ENCODE measurements at regions not wholly inside any gene's neighbourhood (a gene's known extent, or its start where the extent isn't known, plus 50 kb on each side); places are given as distances from the start of the nearest gene placed in this dataset.

DNA sequence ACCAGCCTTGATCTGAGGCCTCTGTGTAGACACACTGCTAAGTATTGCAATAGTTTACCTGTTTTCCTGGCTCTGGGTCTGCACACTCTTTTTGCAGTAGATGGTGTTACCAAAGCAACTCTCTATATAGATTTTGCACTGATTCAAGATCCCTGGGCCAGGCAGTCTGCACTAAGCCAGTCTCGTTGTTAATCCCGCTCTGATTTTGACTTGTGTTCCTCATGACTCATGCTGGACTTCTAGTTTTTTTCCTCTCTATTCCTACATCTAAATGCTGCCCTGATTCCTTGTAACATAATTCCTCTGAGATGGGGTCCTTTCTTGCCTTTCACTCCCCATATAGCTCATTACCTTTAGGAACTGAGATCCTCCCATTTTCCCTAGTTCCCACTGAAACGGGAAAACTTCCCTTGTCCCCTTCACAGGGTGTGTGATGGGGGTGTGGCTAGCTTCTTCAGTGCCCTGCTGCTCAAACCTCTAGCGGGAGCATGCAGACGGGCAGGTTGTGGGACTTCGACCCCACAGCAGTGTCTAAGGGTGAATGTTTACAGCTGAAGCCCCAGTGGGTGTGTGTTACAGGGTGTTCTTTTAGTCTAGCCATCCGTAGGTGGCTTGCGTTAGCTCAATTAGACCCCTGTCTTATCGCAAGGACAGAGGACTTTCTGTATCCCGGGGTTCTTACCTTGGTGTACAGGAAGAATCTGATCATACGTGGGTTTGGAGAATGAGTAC, 106.5 kb upstream of the RAB3GAP2 start:
- Histone ChIP-seq H3K27ac (ENCODE audit: low read length) (no peak overlapping the region), H3K27me3 (ENCODE audit: control insufficient read depth, insufficient read depth, low read length) (0 out of 2 replicates have a peak, but pooled peaks cover 3% of the 10 kb centered on the region), H3K4me1 (ENCODE audit: control insufficient read depth, insufficient read depth, low read length) (no peaks in the 10 kb centered on the region), H3K36me3 (ENCODE audit: control insufficient read depth, insufficient read depth, low read length) (no peaks in the 10 kb centered on the region), H3K4me3 (ENCODE audit: low read depth in 2 of 2, low read length in 2 of 2) (no peak overlapping the region), H3K9me3 (ENCODE audit: control insufficient read depth, insufficient read depth, low read depth, low read length) (no peaks in the 10 kb centered on the region)
- no peak for DNase-seq (ENCODE audit: low read depth, low spot score)
- ATAC-seq = no peak; the same call in 1 of the 2 replicates
- in situ Hi-C loops (cut with HindIII; ENCODE audit: low pct_unique_long_range_greater_than_20kb, low sequenced_read_pairs) (no loop called here), intact Hi-C loops (cut with micrococcal nuclease; ENCODE audit: unreplicated experiment) (no loop called here)
- TF ChIP-seq SIN3A (IDR thresholded peaks at IDR 0.05; ENCODE audit: borderline replicate concordance, insufficient read depth, low read depth, low read length) = no peak
- CTCF ChIA-PET = no interaction called here
- POLR2A ChIA-PET = no interaction called here
- BruUV-seq (replicated peaks) = no TSS peak

DNA sequence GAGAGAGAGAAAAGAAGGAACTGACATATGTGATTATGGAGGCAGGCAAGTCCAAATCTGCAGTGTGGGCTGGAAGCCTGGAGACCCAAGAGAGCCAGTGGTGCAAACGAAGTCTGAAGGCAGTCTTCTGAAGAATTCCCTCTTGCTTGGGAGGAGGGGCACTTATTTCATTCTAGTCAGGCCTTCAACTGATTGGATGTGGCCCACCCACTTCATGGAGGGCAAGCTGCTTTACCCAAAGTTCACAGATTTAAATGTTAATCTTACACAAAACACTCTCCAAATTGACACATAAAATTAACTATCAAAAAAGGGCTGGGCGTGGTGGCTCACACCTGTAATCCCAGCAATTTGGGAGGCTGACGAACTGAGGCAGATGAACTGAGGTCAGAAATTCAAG, 103.5 kb upstream of the RAB3GAP2 start:
- no peaks in the 10 kb centered on the region for H3K4me1 ChIP-seq (ENCODE audit: control insufficient read depth, insufficient read depth, low read length)
- no peaks in the 10 kb centered on the region for H3K36me3 ChIP-seq (ENCODE audit: control insufficient read depth, insufficient read depth, low read length)
- H3K9me3 ChIP-seq (ENCODE audit: control insufficient read depth, insufficient read depth, low read depth, low read length) = no peaks in the 10 kb centered on the region
- in situ Hi-C loops (cut with HindIII; ENCODE audit: low pct_unique_long_range_greater_than_20kb, low sequenced_read_pairs) = no loop called here
- H3K4me3 ChIP-seq (ENCODE audit: low read depth in 2 of 2, low read length in 2 of 2) = no peak overlapping the region
- TF ChIP-seq POLR2AphosphoS5 (IDR thresholded peaks at IDR 0.05; ENCODE audit: low read depth, low read length) = no peak
- no peak for TF ChIP-seq SIN3A (IDR thresholded peaks at IDR 0.05; ENCODE audit: borderline replicate concordance, insufficient read depth, low read depth, low read length)
- TF ChIP-seq, protein P1, sequence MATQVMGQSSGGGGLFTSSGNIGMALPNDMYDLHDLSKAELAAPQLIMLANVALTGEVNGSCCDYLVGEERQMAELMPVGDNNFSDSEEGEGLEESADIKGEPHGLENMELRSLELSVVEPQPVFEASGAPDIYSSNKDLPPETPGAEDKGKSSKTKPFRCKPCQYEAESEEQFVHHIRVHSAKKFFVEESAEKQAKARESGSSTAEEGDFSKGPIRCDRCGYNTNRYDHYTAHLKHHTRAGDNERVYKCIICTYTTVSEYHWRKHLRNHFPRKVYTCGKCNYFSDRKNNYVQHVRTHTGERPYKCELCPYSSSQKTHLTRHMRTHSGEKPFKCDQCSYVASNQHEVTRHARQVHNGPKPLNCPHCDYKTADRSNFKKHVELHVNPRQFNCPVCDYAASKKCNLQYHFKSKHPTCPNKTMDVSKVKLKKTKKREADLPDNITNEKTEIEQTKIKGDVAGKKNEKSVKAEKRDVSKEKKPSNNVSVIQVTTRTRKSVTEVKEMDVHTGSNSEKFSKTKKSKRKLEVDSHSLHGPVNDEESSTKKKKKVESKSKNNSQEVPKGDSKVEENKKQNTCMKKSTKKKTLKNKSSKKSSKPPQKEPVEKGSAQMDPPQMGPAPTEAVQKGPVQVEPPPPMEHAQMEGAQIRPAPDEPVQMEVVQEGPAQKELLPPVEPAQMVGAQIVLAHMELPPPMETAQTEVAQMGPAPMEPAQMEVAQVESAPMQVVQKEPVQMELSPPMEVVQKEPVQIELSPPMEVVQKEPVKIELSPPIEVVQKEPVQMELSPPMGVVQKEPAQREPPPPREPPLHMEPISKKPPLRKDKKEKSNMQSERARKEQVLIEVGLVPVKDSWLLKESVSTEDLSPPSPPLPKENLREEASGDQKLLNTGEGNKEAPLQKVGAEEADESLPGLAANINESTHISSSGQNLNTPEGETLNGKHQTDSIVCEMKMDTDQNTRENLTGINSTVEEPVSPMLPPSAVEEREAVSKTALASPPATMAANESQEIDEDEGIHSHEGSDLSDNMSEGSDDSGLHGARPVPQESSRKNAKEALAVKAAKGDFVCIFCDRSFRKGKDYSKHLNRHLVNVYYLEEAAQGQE (IDR thresholded peaks at IDR 0.05; ENCODE audit: insufficient read depth in 1 of 2, low read depth in 2 of 2, low read length in 1 of 2) = no peak
- TF ChIP-seq, protein P2, sequence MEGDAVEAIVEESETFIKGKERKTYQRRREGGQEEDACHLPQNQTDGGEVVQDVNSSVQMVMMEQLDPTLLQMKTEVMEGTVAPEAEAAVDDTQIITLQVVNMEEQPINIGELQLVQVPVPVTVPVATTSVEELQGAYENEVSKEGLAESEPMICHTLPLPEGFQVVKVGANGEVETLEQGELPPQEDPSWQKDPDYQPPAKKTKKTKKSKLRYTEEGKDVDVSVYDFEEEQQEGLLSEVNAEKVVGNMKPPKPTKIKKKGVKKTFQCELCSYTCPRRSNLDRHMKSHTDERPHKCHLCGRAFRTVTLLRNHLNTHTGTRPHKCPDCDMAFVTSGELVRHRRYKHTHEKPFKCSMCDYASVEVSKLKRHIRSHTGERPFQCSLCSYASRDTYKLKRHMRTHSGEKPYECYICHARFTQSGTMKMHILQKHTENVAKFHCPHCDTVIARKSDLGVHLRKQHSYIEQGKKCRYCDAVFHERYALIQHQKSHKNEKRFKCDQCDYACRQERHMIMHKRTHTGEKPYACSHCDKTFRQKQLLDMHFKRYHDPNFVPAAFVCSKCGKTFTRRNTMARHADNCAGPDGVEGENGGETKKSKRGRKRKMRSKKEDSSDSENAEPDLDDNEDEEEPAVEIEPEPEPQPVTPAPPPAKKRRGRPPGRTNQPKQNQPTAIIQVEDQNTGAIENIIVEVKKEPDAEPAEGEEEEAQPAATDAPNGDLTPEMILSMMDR (IDR thresholded peaks at IDR 0.05) = no peak
- no peak for TF ChIP-seq TCF7L2 (IDR thresholded peaks at IDR 0.05; ENCODE audit: low read depth, low read length)
- DNase-seq (ENCODE audit: low read depth, low spot score) (no peak), ATAC-seq (no peak)
- BruUV-seq (replicated peaks) = no TSS peak
- no peaks in the 10 kb centered on the region for H3K27me3 ChIP-seq (ENCODE audit: control insufficient read depth, insufficient read depth, low read length)
- intact Hi-C loops (cut with micrococcal nuclease; ENCODE audit: unreplicated experiment) = no loop called here
- no peak overlapping the region for H3K27ac ChIP-seq (ENCODE audit: low read length)
- ChIA-PET CTCF (no interaction called here), POLR2A (no interaction called here)

DNA sequence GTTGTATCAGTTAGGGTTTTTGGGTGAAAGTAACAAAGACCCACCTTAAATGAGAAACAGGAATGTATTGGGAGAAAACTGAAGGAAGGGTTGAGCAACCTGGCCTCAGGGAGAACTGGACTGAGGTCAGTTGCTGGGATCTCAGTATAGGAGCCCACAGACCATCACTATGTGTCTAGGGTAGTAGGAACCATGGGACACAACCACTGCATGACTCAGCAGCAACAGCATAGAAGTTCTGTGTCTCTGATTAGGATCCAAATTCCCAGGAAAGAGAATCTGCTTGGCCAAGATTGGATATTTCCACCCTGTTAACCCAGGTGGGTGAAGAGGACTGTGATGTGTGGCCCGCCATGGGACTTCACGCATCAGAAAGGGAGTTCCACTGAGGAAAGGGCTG, 102.2 kb upstream of the RAB3GAP2 start:
- Histone ChIP-seq H3K4me1 (ENCODE audit: control insufficient read depth, insufficient read depth, low read length) (no peaks in the 10 kb centered on the region), H3K27me3 (ENCODE audit: control insufficient read depth, insufficient read depth, low read length) (no peaks in the 10 kb centered on the region), H3K4me3 (ENCODE audit: low read depth in 2 of 2, low read length in 2 of 2) (no peak overlapping the region), H3K27ac (ENCODE audit: low read length) (no peak overlapping the region), H3K36me3 (ENCODE audit: control insufficient read depth, insufficient read depth, low read length) (no peaks in the 10 kb centered on the region), H3K9me3 (ENCODE audit: control insufficient read depth, insufficient read depth, low read depth, low read length) (no peaks in the 10 kb centered on the region)
- intact Hi-C loops (cut with micrococcal nuclease; ENCODE audit: unreplicated experiment) = no loop called here
- ChIA-PET POLR2A (no interaction called here), CTCF (no interaction called here)
- DNase-seq (ENCODE audit: low read depth, low spot score) (no peak), ATAC-seq (no peak)
- in situ Hi-C loops (cut with HindIII; ENCODE audit: low pct_unique_long_range_greater_than_20kb, low sequenced_read_pairs) = no loop called here
- BruUV-seq (replicated peaks) = no TSS peak
- TF ChIP-seq POLR2AphosphoS5 (IDR thresholded peaks at IDR 0.05; ENCODE audit: low read depth, low read length) (no peak), TCF7L2 (IDR thresholded peaks at IDR 0.05; ENCODE audit: low read depth, low read length) (no peak), SIN3A (IDR thresholded peaks at IDR 0.05; ENCODE audit: borderline replicate concordance, insufficient read depth, low read depth, low read length) (no peak)
- TF ChIP-seq, protein P2 (IDR thresholded peaks at IDR 0.05) = no peak
- TF ChIP-seq, protein P1 (IDR thresholded peaks at IDR 0.05; ENCODE audit: insufficient read depth in 1 of 2, low read depth in 2 of 2, low read length in 1 of 2) = no peak
